Central memory CD8-positive, alpha-beta T cell (primary cell): ENCODE measurements at regions not wholly inside any gene's neighbourhood (a gene's known extent, or its start where the extent isn't known, plus 50 kb on each side); places are given as distances from the start of the nearest gene placed in this dataset.

ENCODE experiments used
- ATAC-seq: fragments of 150-1000 bp; cut with Tn5 transposase; replicated peaks from 2 replicates; pipeline ENCODE4 v1.10.0; 2022; ENCODE audit warnings: mild to moderate bottlenecking, moderate FRiP score, moderate number of reproducible peaks; ENCODE audit not compliant: poor library complexity, severe bottlenecking; ENCODE audit errors: extremely low read depth
- DNase-seq, 2 donors: peaks; one replicate each; pipeline ENCODE4 v3.0.0; 2021; ENCODE audit warnings: low spot score in 2 of 2
- H3K27ac Mint-ChIP-seq: one replicate; pipeline ENCODE4 v1.8.0; 2022; ENCODE audit warnings: low read depth, mild to moderate bottlenecking, moderate library complexity, mixed read lengths
- H3K27me3 Mint-ChIP-seq: one replicate; pipeline ENCODE4 v1.8.0; 2022; ENCODE audit warnings: mixed read lengths
- H3K36me3 Mint-ChIP-seq: one replicate; pipeline ENCODE4 v1.8.0; 2022; ENCODE audit warnings: mild to moderate bottlenecking, moderate library complexity, mixed read lengths; ENCODE audit not compliant: insufficient read depth
- H3K4me1 Mint-ChIP-seq: one replicate; pipeline ENCODE4 v1.8.0; 2022; ENCODE audit warnings: mixed read lengths
- H3K4me3 Mint-ChIP-seq: one replicate; pipeline ENCODE4 v1.8.0; 2022; ENCODE audit warnings: mild to moderate bottlenecking, moderate library complexity, mixed read lengths
- H3K9me3 Mint-ChIP-seq: one replicate; pipeline ENCODE4 v1.8.0; 2022; ENCODE audit warnings: mixed read lengths

DNA sequence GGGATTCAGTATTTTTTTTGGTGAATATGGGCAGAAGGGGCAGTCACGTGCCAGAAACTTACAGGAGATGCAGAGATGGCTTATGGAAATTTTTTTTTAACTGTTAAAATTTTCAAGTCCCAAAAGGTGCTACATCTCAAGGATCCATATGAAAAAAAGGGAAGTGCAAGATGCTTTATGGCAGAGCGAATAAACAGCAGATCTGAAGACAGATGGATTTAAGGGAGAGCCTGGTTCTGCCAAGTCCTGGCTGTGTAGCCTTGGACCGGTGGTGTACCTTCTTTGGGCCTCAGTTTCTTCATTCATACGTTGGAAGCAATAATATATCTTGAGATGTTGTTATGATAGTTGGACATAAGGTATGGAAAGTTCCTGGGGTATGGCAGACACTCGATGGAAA lies 91.5 kb upstream of the ARRDC4 start:
- no peak overlapping the region for H3K27ac Mint-ChIP-seq
- ATAC-seq (no peak), DNase-seq (no peak)
- H3K9me3 Mint-ChIP-seq, result no peaks in the 10 kb centered on the region
- H3K4me1 Mint-ChIP-seq, result no peaks in the 10 kb centered on the region
- peaks cover 3% of the 10 kb centered on the region for H3K36me3 Mint-ChIP-seq
- no peak overlapping the region for H3K4me3 Mint-ChIP-seq
- no peaks in the 10 kb centered on the region for H3K27me3 Mint-ChIP-seq

DNA sequence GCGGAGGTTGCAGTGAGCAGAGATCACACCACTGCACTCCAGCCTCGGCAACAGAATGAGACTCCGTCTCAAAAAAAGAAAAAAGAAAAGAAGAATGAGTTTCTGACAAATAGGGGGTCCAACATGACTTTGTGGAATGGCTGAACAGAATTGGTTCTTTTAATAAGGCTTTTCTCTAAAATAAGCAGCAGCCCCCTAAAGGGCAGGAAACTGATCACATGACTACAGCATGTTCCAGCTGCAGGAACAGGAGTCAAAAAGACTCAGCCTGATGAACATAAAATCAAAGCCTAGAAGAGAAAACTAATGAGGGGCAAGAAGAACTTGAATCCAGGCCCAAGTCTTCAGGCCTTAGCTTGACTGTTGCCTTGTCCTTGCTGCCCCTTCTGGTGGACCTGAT lies 89.7 kb upstream of the ARRDC4 start:
- no peaks in the 10 kb centered on the region for H3K27me3 Mint-ChIP-seq
- no peak overlapping the region for H3K4me3 Mint-ChIP-seq
- DNase-seq (no peak), ATAC-seq (no peak)
- H3K4me1 Mint-ChIP-seq, result no peaks in the 10 kb centered on the region
- no peak overlapping the region for H3K27ac Mint-ChIP-seq
- H3K36me3 Mint-ChIP-seq, result peaks cover 3% of the 10 kb centered on the region
- no peaks in the 10 kb centered on the region for H3K9me3 Mint-ChIP-seq

DNA sequence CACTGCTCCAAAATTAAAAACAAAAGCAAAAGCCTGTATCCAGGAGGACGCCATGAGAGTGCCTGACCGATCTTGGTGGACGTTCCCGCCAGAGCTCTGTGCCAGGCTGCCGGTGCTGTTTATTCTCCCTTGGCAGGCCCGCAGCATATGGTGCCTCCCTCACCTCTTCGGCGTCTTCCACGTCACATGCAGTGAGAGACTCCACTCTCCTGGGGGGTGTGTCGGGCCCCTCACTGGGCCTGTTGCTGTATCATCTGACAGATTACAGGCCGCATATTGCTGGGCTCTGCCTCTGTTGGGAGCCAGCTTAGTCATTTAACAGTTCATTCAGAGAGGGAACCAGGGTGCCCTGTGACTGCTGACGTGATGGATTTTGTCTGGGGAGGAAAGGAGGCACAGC lies 86.4 kb upstream of the ARRDC4 start:
- Mint-ChIP-seq H3K9me3 (no peaks in the 10 kb centered on the region), H3K27ac (no peak overlapping the region), H3K36me3 (no peaks in the 10 kb centered on the region), H3K4me1 (no peaks in the 10 kb centered on the region), H3K4me3 (no peak overlapping the region), H3K27me3 (no peaks in the 10 kb centered on the region)
- DNase-seq, result no peak
- ATAC-seq, result no peak

DNA sequence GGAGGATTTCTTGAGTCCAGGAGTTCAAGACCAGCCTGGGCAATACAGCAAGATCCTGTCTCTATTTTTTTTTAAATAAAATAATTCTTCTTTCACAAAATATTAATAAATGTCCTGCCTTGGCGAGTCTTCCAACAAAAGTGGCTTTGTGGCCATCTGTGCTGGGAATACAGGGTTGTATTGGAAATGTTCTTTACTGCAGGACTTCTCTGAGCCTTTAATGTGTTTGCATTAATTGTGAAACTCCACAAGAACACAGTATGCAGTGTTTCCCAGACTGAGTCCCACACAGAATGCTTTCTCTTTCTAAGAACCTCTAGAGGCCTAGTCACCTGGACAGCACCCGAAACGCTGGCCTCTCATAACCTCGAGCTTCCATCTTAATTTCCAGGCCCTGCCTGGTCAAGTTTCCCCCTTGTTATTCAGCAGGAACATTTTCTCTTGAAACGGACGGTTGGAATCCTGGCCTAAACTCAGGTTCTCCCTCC lies 85.4 kb upstream of the ARRDC4 start:
- ATAC-seq, result no peak

DNA sequence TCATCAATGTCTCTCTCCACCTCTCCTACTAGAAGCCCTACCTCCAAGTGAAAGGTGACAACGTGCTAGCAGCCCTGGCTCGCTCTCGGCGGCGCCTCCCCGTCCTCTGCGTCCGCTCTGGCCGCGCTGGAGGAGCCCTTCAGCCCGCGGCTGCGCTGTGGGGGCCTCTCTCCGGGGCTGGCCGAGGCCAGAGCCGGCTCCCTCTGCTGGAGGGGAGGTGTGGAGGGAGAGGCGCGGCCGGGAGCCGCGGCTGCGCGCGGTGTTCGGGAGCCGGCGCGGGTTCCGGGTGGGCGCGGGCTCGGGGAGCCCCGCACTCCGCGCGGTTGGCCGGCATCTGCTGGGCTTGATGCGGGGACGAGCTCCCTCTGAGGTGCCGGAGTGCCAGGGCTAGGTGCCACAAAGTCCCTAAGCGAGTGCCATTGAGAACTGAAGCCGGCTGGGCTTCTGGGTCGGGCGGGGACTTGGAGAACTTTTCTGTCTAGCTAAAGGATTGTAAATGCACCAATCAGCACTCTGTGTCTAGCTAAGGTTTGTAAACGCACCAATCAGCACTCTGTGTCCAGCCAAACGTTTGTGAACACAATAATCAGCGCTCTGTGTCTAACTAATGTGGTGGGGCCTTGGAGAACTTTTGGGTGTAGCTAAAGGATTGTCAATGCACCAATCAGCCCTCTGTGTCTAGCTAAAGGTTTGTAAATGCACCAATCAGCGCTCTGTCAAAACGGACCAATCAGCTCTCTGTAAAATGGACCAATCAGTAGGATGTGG lies 84.8 kb upstream of the ARRDC4 start:
- Mint-ChIP-seq H3K27me3 (no peaks in the 10 kb centered on the region), H3K4me1 (no peaks in the 10 kb centered on the region), H3K4me3 (no peak overlapping the region), H3K36me3 (no peaks in the 10 kb centered on the region), H3K9me3 (no peaks in the 10 kb centered on the region), H3K27ac (no peak overlapping the region)
- ATAC-seq (no peak), DNase-seq (no peak)

More for the DNA sequence above, 85.4 kb upstream of the ARRDC4 start:
- Mint-ChIP-seq H3K4me3 (no peak overlapping the region), H3K27me3 (no peaks in the 10 kb centered on the region), H3K36me3 (no peaks in the 10 kb centered on the region), H3K4me1 (no peaks in the 10 kb centered on the region), H3K27ac (no peak overlapping the region), H3K9me3 (no peaks in the 10 kb centered on the region)
- DNase-seq, result no peak

DNA sequence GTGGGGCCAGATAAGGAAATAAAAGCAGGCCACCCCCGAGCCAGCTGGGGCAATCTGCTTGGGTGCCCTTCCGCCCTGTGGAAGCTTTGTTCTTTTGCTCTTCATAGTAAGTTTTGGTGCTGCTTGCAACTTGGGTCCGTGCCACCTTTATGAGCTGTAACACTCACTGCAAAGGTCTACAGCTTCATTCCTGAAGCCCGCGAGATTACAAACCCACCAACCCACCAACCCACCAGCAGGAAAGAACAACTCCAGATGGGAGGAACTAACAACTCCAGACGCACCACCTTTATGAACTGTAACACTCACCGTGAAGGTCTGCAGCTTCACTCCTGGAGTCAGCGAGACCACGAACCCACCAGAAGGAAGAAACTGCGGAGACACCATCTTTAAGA lies 84.2 kb upstream of the ARRDC4 start:
- no peak overlapping the region for H3K4me3 Mint-ChIP-seq
- no peak for ATAC-seq

DNA sequence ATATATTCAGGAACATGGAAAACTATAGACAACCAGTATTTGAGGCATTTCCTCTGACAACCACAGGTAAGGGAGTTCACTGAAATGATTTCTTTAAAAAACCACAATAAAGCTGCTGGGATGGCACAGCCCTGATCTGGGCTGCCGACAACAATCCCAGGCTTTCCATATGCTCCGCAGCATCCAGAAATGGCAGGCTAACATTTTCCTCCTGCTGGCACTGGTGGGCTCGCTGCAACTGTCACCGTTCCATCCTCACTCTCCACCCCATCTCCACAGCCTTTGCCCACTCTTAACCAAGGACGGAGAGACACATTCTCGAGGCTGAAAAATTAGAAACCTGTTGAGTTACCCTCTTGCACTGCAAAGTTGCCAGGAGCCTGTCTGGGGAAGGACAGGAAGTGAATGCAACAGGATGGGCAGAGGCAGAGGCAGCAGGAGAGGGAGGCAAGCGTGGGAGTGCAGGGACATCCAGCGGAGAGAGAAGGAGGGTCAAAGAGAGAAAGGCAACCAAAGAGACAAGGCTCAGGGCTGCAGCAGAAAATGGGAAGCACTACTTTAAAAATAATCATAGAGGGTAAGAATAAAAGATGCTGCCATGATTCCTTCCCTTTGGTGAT lies 79.0 kb upstream of the ARRDC4 start:
- no peaks in the 10 kb centered on the region for H3K27me3 Mint-ChIP-seq
- peaks cover 2% of the 10 kb centered on the region for H3K36me3 Mint-ChIP-seq
- ATAC-seq, result no peak
- H3K27ac Mint-ChIP-seq, result no peak overlapping the region
- no peak overlapping the region for H3K4me3 Mint-ChIP-seq
- H3K4me1 Mint-ChIP-seq, result no peaks in the 10 kb centered on the region
- peaks cover 7% of the 10 kb centered on the region for H3K9me3 Mint-ChIP-seq
- DNase-seq, result no peak

More for the DNA sequence above, 84.2 kb upstream of the ARRDC4 start:
- H3K27me3 Mint-ChIP-seq, result no peaks in the 10 kb centered on the region
- H3K9me3 Mint-ChIP-seq, result no peaks in the 10 kb centered on the region
- H3K36me3 Mint-ChIP-seq, result no peaks in the 10 kb centered on the region
- no peak overlapping the region for H3K27ac Mint-ChIP-seq
- DNase-seq, result no peak
- H3K4me1 Mint-ChIP-seq, result no peaks in the 10 kb centered on the region

DNA sequence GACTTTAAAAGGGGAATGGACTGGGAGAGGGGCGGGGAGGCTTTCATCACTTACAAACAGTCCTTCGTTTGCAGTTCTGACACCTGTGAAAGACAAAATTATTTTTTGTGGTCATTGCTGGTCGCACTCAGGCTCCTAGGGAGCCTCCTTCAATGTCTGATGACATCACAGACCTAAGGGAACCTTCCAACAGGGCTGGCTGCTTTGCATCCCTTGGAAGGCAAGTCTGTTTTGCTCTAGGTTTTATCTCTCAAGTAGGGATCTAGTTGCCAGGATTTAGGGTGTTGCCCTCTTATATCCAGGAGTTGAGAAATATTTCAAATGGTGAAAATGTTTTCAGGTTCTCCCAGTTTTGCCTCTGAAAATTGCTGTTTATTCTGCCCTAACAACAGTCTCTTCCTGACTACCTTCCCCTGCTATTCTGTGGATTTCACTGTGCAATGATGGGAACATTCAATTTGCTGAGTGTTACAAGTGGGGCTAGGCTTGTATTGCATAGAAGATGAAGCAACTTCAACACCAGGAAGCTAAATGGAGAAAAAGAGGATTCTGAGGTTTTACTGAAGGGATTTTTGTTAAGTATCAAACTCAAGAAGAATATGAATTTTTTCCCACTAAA lies 75.9 kb upstream of the ARRDC4 start:
- Mint-ChIP-seq H3K4me1 (no peaks in the 10 kb centered on the region), H3K36me3 (peaks cover 2% of the 10 kb centered on the region), H3K27me3 (no peaks in the 10 kb centered on the region), H3K4me3 (no peak overlapping the region), H3K27ac (no peak overlapping the region), H3K9me3 (peaks cover 7% of the 10 kb centered on the region)
- no peak for ATAC-seq
- DNase-seq, result no peak

DNA sequence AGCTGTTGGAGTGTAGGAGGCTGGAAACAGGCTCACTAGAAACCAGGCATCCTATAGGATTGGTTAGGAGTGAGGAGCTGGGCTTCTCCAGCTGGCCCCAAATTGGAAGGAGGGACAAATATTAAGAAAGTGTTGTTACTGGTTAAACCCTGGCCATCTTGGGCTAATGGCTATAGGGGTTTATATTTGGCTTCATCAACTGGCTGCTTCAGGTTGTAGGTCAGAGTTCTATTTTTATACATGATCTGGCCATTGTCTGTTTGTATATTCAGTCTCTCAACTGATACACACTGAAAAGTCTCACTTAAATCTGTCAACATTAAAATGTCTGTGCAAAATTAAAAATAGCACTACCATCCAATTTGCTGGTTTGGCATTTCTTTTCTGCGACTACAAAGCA lies 70.2 kb upstream of the ARRDC4 start:
- H3K4me1 Mint-ChIP-seq, result no peaks in the 10 kb centered on the region
- no peaks in the 10 kb centered on the region for H3K36me3 Mint-ChIP-seq
- no peak for ATAC-seq
- no peak for DNase-seq
- no peaks in the 10 kb centered on the region for H3K27me3 Mint-ChIP-seq
- no peak overlapping the region for H3K4me3 Mint-ChIP-seq
- H3K9me3 Mint-ChIP-seq, result no peaks in the 10 kb centered on the region
- H3K27ac Mint-ChIP-seq, result no peak overlapping the region

DNA sequence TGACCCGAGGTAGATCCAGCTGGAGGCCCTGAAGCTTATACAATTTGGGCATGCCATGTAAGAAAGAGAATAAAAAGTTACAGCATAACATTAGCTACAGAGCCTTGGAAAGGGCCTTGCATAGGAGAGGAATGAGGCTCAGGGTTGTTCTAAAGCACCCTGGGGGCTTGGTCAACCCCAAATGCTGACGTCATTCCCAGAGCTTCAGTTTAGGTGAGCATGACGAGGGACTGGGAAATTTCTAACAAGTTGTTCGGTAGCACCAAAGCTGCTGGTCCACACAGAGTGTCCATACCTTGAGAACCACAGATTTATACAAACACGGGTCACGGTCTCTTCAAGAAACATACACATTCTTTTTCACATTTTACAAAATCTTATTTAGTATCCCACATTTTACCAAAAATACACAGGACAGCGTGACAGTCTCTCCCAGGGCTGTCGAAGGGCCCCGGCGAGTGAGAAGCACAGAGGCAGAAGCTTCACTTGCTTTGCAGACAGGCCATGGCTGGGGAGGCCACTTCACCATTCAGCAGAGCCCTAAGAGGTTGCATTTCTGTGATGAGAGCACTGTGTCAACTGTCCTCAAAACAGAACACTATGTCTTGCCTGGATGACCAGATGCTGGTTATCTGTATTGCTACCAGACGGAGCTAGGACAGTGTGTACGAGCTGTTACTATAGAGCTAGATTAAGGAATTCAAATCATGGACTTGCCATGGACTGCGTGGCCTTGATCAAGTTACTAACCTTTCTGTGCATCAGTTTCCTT lies 68.2 kb upstream of the ARRDC4 start:
- H3K27ac Mint-ChIP-seq, result no peak overlapping the region
- no peaks in the 10 kb centered on the region for H3K9me3 Mint-ChIP-seq
- no peak overlapping the region for H3K4me3 Mint-ChIP-seq
- H3K4me1 Mint-ChIP-seq, result no peaks in the 10 kb centered on the region
- no peaks in the 10 kb centered on the region for H3K27me3 Mint-ChIP-seq
- no peak for ATAC-seq
- no peaks in the 10 kb centered on the region for H3K36me3 Mint-ChIP-seq
- no peak for DNase-seq

DNA sequence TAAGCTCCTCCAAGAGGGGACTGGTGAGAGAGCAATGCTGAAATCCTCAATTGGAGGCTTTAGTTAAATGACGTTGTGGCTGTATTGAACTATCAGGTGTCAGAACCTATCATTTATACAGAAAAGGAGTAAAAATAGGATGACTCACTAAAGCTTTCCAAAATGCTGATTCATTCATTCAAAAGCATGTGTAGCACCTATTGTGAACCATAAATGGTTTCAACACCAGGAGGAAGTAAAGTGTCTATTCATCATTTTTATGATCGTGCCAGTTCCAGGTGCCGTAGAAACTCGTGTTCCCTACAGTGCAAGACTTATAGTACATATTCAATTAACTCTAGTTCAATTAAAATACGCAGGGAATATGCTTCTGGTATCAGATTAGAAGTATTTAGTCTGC lies 66.5 kb upstream of the ARRDC4 start:
- no peaks in the 10 kb centered on the region for H3K9me3 Mint-ChIP-seq

DNA sequence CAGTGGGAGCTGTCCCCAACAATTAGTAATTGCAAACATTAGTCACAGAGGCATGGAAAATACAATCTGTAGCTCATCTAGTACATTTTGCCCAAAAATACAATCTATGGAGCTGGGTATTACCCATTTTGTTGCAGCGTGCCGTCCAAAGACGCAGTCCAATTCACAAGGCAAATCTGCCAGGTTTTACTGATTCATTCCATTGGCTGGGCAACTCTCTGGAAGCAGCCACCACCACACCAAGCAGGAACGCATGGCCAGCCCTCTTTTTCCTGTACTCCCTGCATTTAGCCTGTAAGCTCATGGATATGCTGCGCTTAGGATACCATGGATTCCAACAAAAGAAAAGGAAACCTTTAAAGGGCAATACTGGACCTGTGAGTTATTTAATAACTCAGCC lies 60.5 kb upstream of the ARRDC4 start:
- Mint-ChIP-seq H3K36me3 (no peaks in the 10 kb centered on the region), H3K27me3 (peaks cover 18% of the 10 kb centered on the region), H3K4me3 (no peak overlapping the region), H3K9me3 (peaks cover 5% of the 10 kb centered on the region), H3K4me1 (no peaks in the 10 kb centered on the region), H3K27ac (no peak overlapping the region)
- DNase-seq, result no peak
- no peak for ATAC-seq

More for the DNA sequence above, 66.5 kb upstream of the ARRDC4 start:
- Mint-ChIP-seq H3K4me1 (no peaks in the 10 kb centered on the region), H3K4me3 (no peak overlapping the region), H3K27ac (no peak overlapping the region), H3K27me3 (no peaks in the 10 kb centered on the region), H3K36me3 (no peaks in the 10 kb centered on the region)
- DNase-seq (no peak), ATAC-seq (no peak)
